ENCODE measurements at regions not wholly inside any gene's neighbourhood (a gene's known extent, or its start where the extent isn't known, plus 50 kb on each side); places are given as distances from the start of the nearest gene placed in this dataset.
"Not testable (repeated sequence)": the region's sequence is repeated elsewhere in the genome, so short reads cannot be mapped to it uniquely, and the experiment has no call there.

DNA sequence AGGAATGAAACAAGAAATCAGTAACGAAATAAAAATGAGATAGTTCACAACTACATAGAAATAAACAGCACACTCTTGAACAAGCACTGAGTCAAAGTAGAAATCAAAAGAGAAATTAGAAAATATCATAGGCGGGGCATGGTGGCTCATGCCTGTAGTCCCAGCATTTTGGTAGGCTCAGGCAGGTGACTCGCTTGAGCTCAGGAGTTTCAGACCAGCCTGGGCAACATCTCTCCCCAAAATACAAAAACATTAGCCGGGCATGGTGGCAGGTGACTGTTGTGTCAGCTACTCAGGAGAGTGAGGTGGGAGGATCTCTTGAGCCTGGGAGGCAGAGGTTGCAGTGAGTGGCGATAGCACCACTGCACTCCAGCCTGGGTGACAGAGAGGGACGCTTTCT lies 714.4 kb downstream of the GLUD2 start:
- DNase-seq (ENCODE audit: insufficient read length, low spot score) (no peak), FAIRE-seq (no peak)
- TF ChIP-seq PAX5 (IDR thresholded peaks at IDR 0.05; ENCODE audit: insufficient read depth, low read length, severe bottlenecking) (no peak), POU2F2 (IDR thresholded peaks at IDR 0.05; ENCODE audit: low read depth, low read length) (no peak), POLR2AphosphoS5 (IDR thresholded peaks at IDR 0.05; ENCODE audit: low read depth, low read length) (no peak), SPI1 (IDR thresholded peaks at IDR 0.05; ENCODE audit: low read depth, low read length) (no peak), POLR2A (IDR thresholded peaks at IDR 0.05; ENCODE audit: low read depth, low read length) (no peak), TAF1 (IDR thresholded peaks at IDR 0.05; ENCODE audit: low read depth, low read length) (no peak)

- TF ChIP-seq POLR2A (IDR thresholded peaks at IDR 0.05; ENCODE audit: low read depth, low read length): no peak
- TF ChIP-seq POU2F2 (IDR thresholded peaks at IDR 0.05; ENCODE audit: low read depth, low read length): no peak
- TF ChIP-seq PAX5 (IDR thresholded peaks at IDR 0.05; ENCODE audit: insufficient read depth, low read length, severe bottlenecking): no peak
- no peak for TF ChIP-seq POLR2AphosphoS5 (IDR thresholded peaks at IDR 0.05; ENCODE audit: low read depth, low read length)
- TF ChIP-seq TAF1 (IDR thresholded peaks at IDR 0.05; ENCODE audit: low read depth, low read length): no peak
- TF ChIP-seq SPI1 (IDR thresholded peaks at IDR 0.05; ENCODE audit: low read depth, low read length): no peak
- FAIRE-seq: no peak
Measured at GRCh38 chrX:121763671-121764070, 716.3 kb downstream of the GLUD2 start.

GRCh38 chrX:121768210-121768609 lies 720.8 kb downstream of the GLUD2 start:
- not testable (repeated sequence) for FAIRE-seq; DNase-seq (ENCODE audit: insufficient read length, low spot score)

More at GRCh38 chrX:121763671-121764070, 716.3 kb downstream of the GLUD2 start:
- no peak for DNase-seq (ENCODE audit: insufficient read length, low spot score)

DNA sequence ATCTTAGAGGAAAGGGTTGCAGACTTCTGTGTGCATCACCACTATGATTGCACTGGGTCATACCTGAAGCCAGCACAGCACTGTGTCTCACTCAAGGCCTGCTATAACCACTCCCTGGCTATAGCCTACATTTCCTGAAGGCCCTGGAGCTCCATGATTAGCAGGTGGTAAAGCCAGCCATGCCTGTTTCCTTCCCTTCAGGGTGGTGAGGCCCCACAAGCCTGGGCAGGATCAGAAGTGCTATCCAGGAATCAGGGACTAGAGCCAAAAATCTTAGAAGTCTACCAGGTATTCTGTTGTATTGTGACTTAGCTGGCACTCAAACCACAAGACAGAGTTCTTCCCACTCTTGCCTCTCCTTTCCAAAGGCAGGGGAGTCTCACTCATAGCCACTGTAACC lies 734.6 kb downstream of the GLUD2 start:
- no peak for DNase-seq (ENCODE audit: insufficient read length, low spot score)
- TF ChIP-seq POLR2AphosphoS5 (IDR thresholded peaks at IDR 0.05; ENCODE audit: low read depth, low read length) (no peak), POU2F2 (IDR thresholded peaks at IDR 0.05; ENCODE audit: low read depth, low read length) (no peak), PAX5 (IDR thresholded peaks at IDR 0.05; ENCODE audit: insufficient read depth, low read length, severe bottlenecking) (no peak), SPI1 (IDR thresholded peaks at IDR 0.05; ENCODE audit: low read depth, low read length) (no peak), TAF1 (IDR thresholded peaks at IDR 0.05; ENCODE audit: low read depth, low read length) (no peak), POLR2A (IDR thresholded peaks at IDR 0.05; ENCODE audit: low read depth, low read length) (no peak)
- FAIRE-seq: no peak

DNA sequence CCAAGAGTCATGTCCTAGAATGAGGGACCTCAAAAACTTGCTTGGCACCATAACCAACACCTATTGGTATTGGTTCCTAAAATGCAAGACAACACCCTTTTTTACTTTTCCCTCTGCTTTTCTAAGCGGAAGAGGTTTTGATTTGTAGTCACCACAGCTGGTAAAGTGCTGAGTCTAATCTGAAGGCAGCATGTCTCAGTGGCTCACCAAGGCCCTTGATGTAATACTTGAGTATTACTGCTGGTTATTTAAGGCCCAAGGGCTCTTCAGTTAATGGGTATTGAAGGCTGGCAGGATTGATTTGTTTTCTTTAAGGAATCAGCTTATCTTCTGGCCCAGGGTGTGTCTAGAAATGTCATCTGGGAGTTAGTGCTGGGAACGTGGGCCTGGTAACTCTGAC lies 735.1 kb downstream of the GLUD2 start:
- no peak for TF ChIP-seq POLR2A (IDR thresholded peaks at IDR 0.05; ENCODE audit: low read depth, low read length)
- TF ChIP-seq POLR2AphosphoS5 (IDR thresholded peaks at IDR 0.05; ENCODE audit: low read depth, low read length): no peak
- TF ChIP-seq POU2F2 (IDR thresholded peaks at IDR 0.05; ENCODE audit: low read depth, low read length): no peak
- no peak for TF ChIP-seq SPI1 (IDR thresholded peaks at IDR 0.05; ENCODE audit: low read depth, low read length)
- TF ChIP-seq PAX5 (IDR thresholded peaks at IDR 0.05; ENCODE audit: insufficient read depth, low read length, severe bottlenecking): no peak
- DNase-seq (ENCODE audit: insufficient read length, low spot score): no peak
- FAIRE-seq: no peak

DNA sequence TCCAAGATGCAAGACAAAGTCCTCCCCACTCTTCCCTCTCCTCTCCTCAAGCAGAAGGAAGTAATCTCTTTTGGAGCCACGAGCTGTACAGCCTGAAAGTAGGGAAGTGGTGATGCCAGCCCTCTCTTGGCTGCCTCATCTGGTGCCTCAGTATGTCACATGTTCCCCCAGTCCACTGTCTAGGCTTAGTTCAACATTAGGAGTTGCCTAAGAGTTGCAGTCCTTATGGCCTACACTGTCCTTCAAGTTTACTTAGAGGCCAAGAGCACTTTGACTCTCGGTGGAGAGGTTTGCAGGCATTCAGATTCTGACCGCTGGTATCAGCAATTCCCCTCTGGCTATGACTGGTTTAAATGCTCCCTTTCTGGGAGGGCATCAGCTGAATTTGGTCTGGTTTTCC lies 735.6 kb downstream of the GLUD2 start:
- FAIRE-seq (no peak), DNase-seq (ENCODE audit: insufficient read length, low spot score) (no peak)

GRCh38 chrX:121802881-121803412 lies 755.5 kb downstream of the GLUD2 start:
- DNase-seq (ENCODE audit: insufficient read length, low spot score) (no peak), FAIRE-seq (no peak)
- TF ChIP-seq POU2F2 (IDR thresholded peaks at IDR 0.05; ENCODE audit: low read depth, low read length): no peak
- TF ChIP-seq SPI1 (IDR thresholded peaks at IDR 0.05; ENCODE audit: low read depth, low read length): no peak
- TF ChIP-seq POLR2A (IDR thresholded peaks at IDR 0.05; ENCODE audit: low read depth, low read length): no peak
- no peak for TF ChIP-seq TAF1 (IDR thresholded peaks at IDR 0.05; ENCODE audit: low read depth, low read length)
- TF ChIP-seq POLR2AphosphoS5 (IDR thresholded peaks at IDR 0.05; ENCODE audit: low read depth, low read length): no peak
- no peak for TF ChIP-seq PAX5 (IDR thresholded peaks at IDR 0.05; ENCODE audit: insufficient read depth, low read length, severe bottlenecking)

More for the DNA sequence above, 735.6 kb downstream of the GLUD2 start:
- TF ChIP-seq POLR2AphosphoS5 (IDR thresholded peaks at IDR 0.05; ENCODE audit: low read depth, low read length): no peak
- TF ChIP-seq TAF1 (IDR thresholded peaks at IDR 0.05; ENCODE audit: low read depth, low read length): no peak
- no peak for TF ChIP-seq POU2F2 (IDR thresholded peaks at IDR 0.05; ENCODE audit: low read depth, low read length)
- no peak for TF ChIP-seq PAX5 (IDR thresholded peaks at IDR 0.05; ENCODE audit: insufficient read depth, low read length, severe bottlenecking)
- no peak for TF ChIP-seq SPI1 (IDR thresholded peaks at IDR 0.05; ENCODE audit: low read depth, low read length)
- TF ChIP-seq POLR2A (IDR thresholded peaks at IDR 0.05; ENCODE audit: low read depth, low read length): no peak

DNA sequence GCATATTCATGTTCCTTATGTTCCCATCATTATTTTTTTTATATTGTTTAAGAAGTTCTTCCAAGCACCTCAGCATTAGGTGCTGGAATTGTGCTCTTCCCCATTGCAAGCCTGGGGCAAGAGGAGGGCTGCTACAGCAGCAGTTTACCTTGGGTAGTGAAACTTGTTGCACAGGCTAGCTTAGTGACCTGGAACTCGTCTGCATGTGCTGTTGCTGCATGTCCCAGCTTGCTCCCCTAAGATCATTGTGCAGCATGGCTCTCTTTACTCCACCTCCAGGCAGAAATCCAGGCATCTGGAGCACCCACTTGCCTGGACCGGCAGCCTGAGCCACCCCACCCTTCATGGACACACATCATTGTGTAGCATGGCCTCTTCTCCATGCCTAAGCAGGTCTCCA lies 776.0 kb downstream of the GLUD2 start:
- no peak for TF ChIP-seq PAX5 (IDR thresholded peaks at IDR 0.05; ENCODE audit: insufficient read depth, low read length, severe bottlenecking)
- TF ChIP-seq POLR2A (IDR thresholded peaks at IDR 0.05; ENCODE audit: low read depth, low read length): no peak
- no peak for TF ChIP-seq SPI1 (IDR thresholded peaks at IDR 0.05; ENCODE audit: low read depth, low read length)
- no peak for TF ChIP-seq POLR2AphosphoS5 (IDR thresholded peaks at IDR 0.05; ENCODE audit: low read depth, low read length)
- TF ChIP-seq TAF1 (IDR thresholded peaks at IDR 0.05; ENCODE audit: low read depth, low read length): no peak
- no peak for TF ChIP-seq POU2F2 (IDR thresholded peaks at IDR 0.05; ENCODE audit: low read depth, low read length)
- no peak for FAIRE-seq

DNA sequence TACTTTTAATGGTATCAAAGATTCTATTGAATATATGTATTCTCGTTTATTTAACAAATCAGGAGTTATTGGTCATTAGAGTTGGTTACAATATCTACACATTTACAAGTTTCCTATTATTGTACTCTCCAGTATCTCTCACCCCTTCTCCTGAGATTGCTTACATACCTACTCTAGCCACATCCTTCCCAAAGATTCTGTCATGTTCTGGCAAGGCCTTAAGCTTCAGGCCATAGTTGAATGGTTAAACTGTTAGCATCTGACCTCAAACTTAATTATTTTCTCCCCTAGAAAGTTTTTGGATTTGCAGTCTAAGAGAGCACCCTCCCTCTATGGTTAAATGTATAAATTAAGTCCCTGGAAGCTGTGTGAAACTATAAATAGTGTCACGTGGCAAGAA lies 784.2 kb downstream of the GLUD2 start:
- DNase-seq (ENCODE audit: insufficient read length, low spot score) (no peak), FAIRE-seq (no peak)
- TF ChIP-seq SPI1 (IDR thresholded peaks at IDR 0.05; ENCODE audit: low read depth, low read length) (no peak), TAF1 (IDR thresholded peaks at IDR 0.05; ENCODE audit: low read depth, low read length) (no peak), PAX5 (IDR thresholded peaks at IDR 0.05; ENCODE audit: insufficient read depth, low read length, severe bottlenecking) (no peak), POLR2A (IDR thresholded peaks at IDR 0.05; ENCODE audit: low read depth, low read length) (no peak), POLR2AphosphoS5 (IDR thresholded peaks at IDR 0.05; ENCODE audit: low read depth, low read length) (no peak), POU2F2 (IDR thresholded peaks at IDR 0.05; ENCODE audit: low read depth, low read length) (no peak)

More for the DNA sequence above, 776.0 kb downstream of the GLUD2 start:
- DNase-seq (ENCODE audit: insufficient read length, low spot score): no peak

DNA sequence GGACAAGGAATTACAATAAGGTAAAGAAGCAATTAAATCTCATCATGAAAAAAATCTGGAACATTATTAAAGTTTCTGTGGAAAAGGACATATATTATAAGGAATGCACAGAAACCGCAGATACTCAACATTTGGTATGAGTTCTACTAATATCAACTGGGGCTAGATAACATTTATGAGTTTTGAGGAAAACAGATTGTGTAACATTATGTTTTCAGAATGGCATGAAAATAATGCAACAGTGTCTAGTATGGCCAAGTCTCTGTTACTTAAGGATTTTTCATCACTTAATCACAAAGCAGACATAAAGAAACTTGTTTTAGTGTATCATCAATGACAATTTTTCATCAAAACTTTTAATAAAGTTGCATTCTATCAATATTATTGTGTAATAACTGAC lies 785.0 kb downstream of the GLUD2 start:
- no peak for FAIRE-seq
- TF ChIP-seq TAF1 (IDR thresholded peaks at IDR 0.05; ENCODE audit: low read depth, low read length) (no peak), PAX5 (IDR thresholded peaks at IDR 0.05; ENCODE audit: insufficient read depth, low read length, severe bottlenecking) (no peak), POU2F2 (IDR thresholded peaks at IDR 0.05; ENCODE audit: low read depth, low read length) (no peak), POLR2A (IDR thresholded peaks at IDR 0.05; ENCODE audit: low read depth, low read length) (no peak), POLR2AphosphoS5 (IDR thresholded peaks at IDR 0.05; ENCODE audit: low read depth, low read length) (no peak), SPI1 (IDR thresholded peaks at IDR 0.05; ENCODE audit: low read depth, low read length) (no peak)

More for the DNA sequence above, 785.0 kb downstream of the GLUD2 start:
- DNase-seq (ENCODE audit: insufficient read length, low spot score): no peak
